PC-3 (cell line): ENCODE measurements at regions not wholly inside any gene's neighbourhood (a gene's known extent, or its start where the extent isn't known, plus 50 kb on each side); places are given as distances from the start of the nearest gene placed in this dataset.
A peak's percentile ranks its signal among the peaks of the same experiment; 100 is the strongest.

ENCODE experiments used
- ATAC-seq: fragments of 200-7000 bp; cut with Tn5 transposase; 2 replicates; pipeline ENCODE4 v1.9.1; 2020; ENCODE audit warnings: mild to moderate bottlenecking, moderate library complexity
- BruUV-seq: library from RNA; stranded (reverse); fragments of 400-500 nt; replicated peaks from 2 replicates; lab custom pipeline; 2021; lab: Mats Ljungman, UMichigan
- CTCF ChIA-PET: fragments of 300-600 bp; sonication (Branson Sonifier 250); formaldehyde crosslinking; loops from one replicate; lab custom pipeline; 2022; ENCODE audit warnings: antibody characterized with exemption; lab: Charles Lee
- POLR2A ChIA-PET: fragments of 300-600 bp; sonication (Branson Sonifier 250); formaldehyde crosslinking; loops from one replicate; lab custom pipeline; 2022; ENCODE audit warnings: antibody characterized with exemption; ENCODE audit not compliant: unreplicated experiment; lab: Charles Lee
- DNase-seq: peaks from one replicate; pipeline ENCODE4 v3.0.0-alpha.2; 2015
- H2AFZ ChIP-seq: fragments of 300-600 bp; sonication (generic); 2 replicates; pipeline ENCODE4 v1.6.0; 2016; ENCODE audit warnings: antibody characterized with exemption, low read length
- H3F3A ChIP-seq: fragments of 300-600 bp; sonication (generic); one replicate; pipeline ENCODE4 v1.6.0; 2017; ENCODE audit warnings: antibody characterized with exemption, low read length, control low read depth, mild to moderate bottlenecking; ENCODE audit not compliant: unreplicated experiment
- H3K27ac ChIP-seq: fragments of 300-600 bp; sonication (generic); 2 replicates; pipeline ENCODE4 v1.5.1; 2016; ENCODE audit warnings: mild to moderate bottlenecking, low read length
- H3K27me3 ChIP-seq: fragments of 300-600 bp; sonication (generic); 2 replicates; pipeline ENCODE4 v1.6.1; 2016; ENCODE audit warnings: low read length, mixed read lengths
- H3K36me3 ChIP-seq: fragments of 300-600 bp; sonication (generic); 2 replicates; pipeline ENCODE4 v1.6.1; 2016; ENCODE audit warnings: low read depth, mixed run types, low read length, mixed read lengths
- H3K4me1 ChIP-seq: fragments of 300-600 bp; sonication (generic); 2 replicates; pipeline ENCODE4 v1.5.1; 2016; ENCODE audit warnings: low read length; ENCODE audit not compliant: insufficient read depth
- H3K4me2 ChIP-seq: fragments of 300-600 bp; sonication (generic); 2 replicates; pipeline ENCODE4 v1.6.0; 2016; ENCODE audit warnings: low read length
- H3K4me3 ChIP-seq: fragments of 300-600 bp; sonication (generic); 2 replicates; pipeline ENCODE4 v1.5.1; 2016; ENCODE audit warnings: mild to moderate bottlenecking, low read length, mixed read lengths
- H3K79me2 ChIP-seq: fragments of 300-600 bp; sonication (generic); 2 replicates; pipeline ENCODE4 v1.6.1; 2017; ENCODE audit warnings: low read length, mixed read lengths
- H3K9ac ChIP-seq: fragments of 300-600 bp; sonication (generic); 2 replicates; pipeline ENCODE4 v1.6.0; 2016; ENCODE audit warnings: mild to moderate bottlenecking, low read length
- H3K9me2 ChIP-seq: fragments of 300-600 bp; sonication (generic); replicated peaks from 2 replicates; pipeline ENCODE4 v1.6.1; 2016; ENCODE audit warnings: mixed run types, low read length, mixed read lengths
- H3K9me3 ChIP-seq: fragments of 300-600 bp; sonication (generic); 2 replicates; pipeline ENCODE4 v1.6.1; 2016; ENCODE audit warnings: low read length, mixed read lengths
- H4K20me1 ChIP-seq: fragments of 300-600 bp; sonication (generic); 2 replicates; pipeline ENCODE4 v1.6.1; 2016; ENCODE audit warnings: low read length, mixed read lengths
- CTCF ChIP-seq: fragments of 300-600 bp; sonication (generic); conservative IDR thresholded peaks from 2 replicates; pipeline ENCODE4 v1.5.1; 2017; ENCODE audit warnings: antibody characterized with exemption, low read depth, mild to moderate bottlenecking, low read length
- EZH2 ChIP-seq: fragments of 300-600 bp; sonication (generic); IDR thresholded peaks from one replicate; pipeline ENCODE4 v1.6.1; 2017; ENCODE audit warnings: antibody characterized with exemption, mild to moderate bottlenecking, low read length; ENCODE audit not compliant: unreplicated experiment
- EZH2phosphoT487 ChIP-seq: fragments of 300-600 bp; sonication (generic); IDR thresholded peaks from 2 replicates; pipeline ENCODE4 v1.6.1; 2018; ENCODE audit warnings: mild to moderate bottlenecking, antibody characterized with exemption, low read length, borderline replicate concordance
- intact Hi-C: fragments of 100-400 bp; cut with micrococcal nuclease; formaldehyde crosslinking; loops from 2 replicates; pipeline ENCODE4 v1.9.0; 2023

GRCh38 chr4:181991369-181992108, 251.7 kb upstream of the TENM3 start:
- no peaks in the 10 kb centered on the region for H3K9me2 ChIP-seq
- H3K4me1 ChIP-seq = no peaks in the 10 kb centered on the region
- no peaks in the 10 kb centered on the region for H3F3A ChIP-seq
- H3K4me3 ChIP-seq = no peak overlapping the region
- no peak overlapping the region for H3K4me2 ChIP-seq
- H3K9me3 ChIP-seq = no peaks in the 10 kb centered on the region
- H3K9ac ChIP-seq = no peak overlapping the region
- H3K36me3 ChIP-seq = no peaks in the 10 kb centered on the region
- no peaks in the 10 kb centered on the region for H3K79me2 ChIP-seq
- BruUV-seq = no TSS peak
- no peaks in the 10 kb centered on the region for H4K20me1 ChIP-seq
- ChIA-PET POLR2A (no interaction called here), CTCF (no interaction called here)
- DNase-seq = no peak
- H3K27me3 ChIP-seq = 0 out of 2 replicates have a peak, but pooled peaks cover 8% of the 10 kb centered on the region
- intact Hi-C loops = no loop called here
- no peak overlapping the region for H3K27ac ChIP-seq
- no peak for ATAC-seq
- H2AFZ ChIP-seq = no peak overlapping the region
- no peak for TF ChIP-seq EZH2phosphoT487
- no peak for TF ChIP-seq EZH2
- TF ChIP-seq CTCF = no peak

- CTCF ChIA-PET = no interaction called here
Observed at GRCh38 chr4:181998398-181999295, 244.6 kb upstream of the TENM3 start.

More at GRCh38 chr4:181998398-181999295, 244.6 kb upstream of the TENM3 start:
- no peaks in the 10 kb centered on the region for H4K20me1 ChIP-seq
- no peaks in the 10 kb centered on the region for H3F3A ChIP-seq
- H3K36me3 ChIP-seq = no peaks in the 10 kb centered on the region
- H3K27me3 ChIP-seq = no peaks in the 10 kb centered on the region; the same call in 1 of the 2 replicates
- no peaks in the 10 kb centered on the region for H3K4me1 ChIP-seq
- H3K9ac ChIP-seq = no peak overlapping the region
- DNase-seq (no peak), ATAC-seq (no peak)
- H3K27ac ChIP-seq = no peak overlapping the region
- no peaks in the 10 kb centered on the region for H3K9me3 ChIP-seq
- intact Hi-C loops = no loop called here
- H3K4me2 ChIP-seq = no peak overlapping the region
- H3K79me2 ChIP-seq = no peaks in the 10 kb centered on the region
- no peak overlapping the region for H2AFZ ChIP-seq
- no peak overlapping the region for H3K4me3 ChIP-seq
- TF ChIP-seq CTCF (0 out of 2 replicates have a peak, but pooled peaks have one; percentile 13), EZH2 (no peak), EZH2phosphoT487 (no peak)
- POLR2A ChIA-PET = no interaction called here
- no TSS peak for BruUV-seq
- H3K9me2 ChIP-seq = no peaks in the 10 kb centered on the region
